NCI-H345 (cell line): ENCODE measurements at regions not wholly inside any gene's neighbourhood (a gene's known extent, or its start where the extent isn't known, plus 50 kb on each side); places are given as distances from the start of the nearest gene placed in this dataset.
"Not testable (repeated sequence)": the region's sequence is repeated elsewhere in the genome, so short reads cannot be mapped to it uniquely, and the experiment has no call there.

Experiments used
- DNase-seq: peaks from one replicate; lab custom pipeline; 2025; lab: John Stamatoyannopoulos, UW

DNA sequence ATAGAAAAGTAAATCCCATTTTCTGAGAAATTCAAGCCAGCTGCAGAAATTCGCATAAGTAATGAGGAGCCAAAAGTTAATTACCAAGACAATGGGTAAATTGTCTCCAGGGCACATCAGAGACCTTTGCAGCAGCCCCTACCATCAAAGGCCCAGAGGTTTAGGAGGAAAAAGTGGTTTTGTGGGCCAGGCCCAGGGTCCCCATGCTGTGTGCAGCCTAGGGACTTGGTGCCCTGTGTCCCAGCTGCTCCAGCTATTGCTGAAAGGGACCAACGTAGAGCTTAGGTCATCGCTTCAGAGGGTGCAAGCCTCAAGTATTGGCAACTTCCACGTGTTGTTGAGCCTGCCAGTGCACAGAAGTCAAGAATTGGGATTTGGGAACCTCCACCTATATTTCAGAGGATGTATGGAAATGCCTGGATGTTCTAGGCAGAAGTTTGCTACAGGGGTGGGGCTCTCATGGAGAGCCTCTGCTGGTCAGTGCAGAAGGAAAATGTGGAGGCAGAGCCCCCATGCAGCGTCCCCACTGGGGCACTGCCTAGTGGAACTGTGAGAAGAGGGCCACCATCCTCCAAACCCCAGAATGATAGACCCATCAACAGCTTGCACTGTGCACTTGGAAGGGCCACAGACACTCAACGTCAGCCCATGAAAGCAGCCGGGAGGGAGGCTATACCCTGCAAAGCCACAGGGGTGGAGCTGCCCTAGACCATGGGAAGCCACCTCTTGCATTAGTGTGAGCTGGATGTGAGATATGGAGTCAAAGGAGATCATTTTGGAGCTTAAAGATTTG lies 731.3 kb upstream of the GRAMD2B start:
- DNase-seq, result not testable (repeated sequence)

DNA sequence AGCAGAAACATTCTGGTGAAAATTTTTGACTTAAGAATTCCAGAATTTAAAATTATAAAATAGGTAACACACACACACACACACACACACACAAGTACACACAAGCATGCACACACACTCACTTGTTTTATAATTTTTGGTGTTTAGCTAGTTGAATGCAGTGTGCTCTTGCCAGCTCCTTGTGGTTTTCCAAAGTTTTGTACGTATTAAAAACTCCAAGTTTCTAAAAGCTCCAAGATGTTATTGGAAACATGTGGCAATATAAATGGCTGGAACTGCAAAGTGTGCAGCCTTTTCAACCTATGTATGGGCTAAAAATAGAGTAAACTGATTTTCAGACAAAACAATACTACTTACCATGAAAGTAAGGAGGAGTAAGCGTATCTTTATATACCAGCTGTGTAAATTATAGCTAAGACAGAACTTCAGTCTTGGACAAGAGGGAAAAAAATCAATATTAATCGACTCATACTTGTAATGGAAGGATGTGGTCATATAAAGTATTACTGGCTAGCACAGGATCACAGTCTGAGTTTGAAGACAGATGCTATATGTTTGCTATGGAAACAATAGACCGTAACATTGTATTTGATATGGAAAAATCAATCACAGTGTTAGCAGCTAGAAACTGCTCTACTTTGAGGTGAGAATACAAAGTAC lies 727.1 kb upstream of the GRAMD2B start:
- no peak for DNase-seq

DNA sequence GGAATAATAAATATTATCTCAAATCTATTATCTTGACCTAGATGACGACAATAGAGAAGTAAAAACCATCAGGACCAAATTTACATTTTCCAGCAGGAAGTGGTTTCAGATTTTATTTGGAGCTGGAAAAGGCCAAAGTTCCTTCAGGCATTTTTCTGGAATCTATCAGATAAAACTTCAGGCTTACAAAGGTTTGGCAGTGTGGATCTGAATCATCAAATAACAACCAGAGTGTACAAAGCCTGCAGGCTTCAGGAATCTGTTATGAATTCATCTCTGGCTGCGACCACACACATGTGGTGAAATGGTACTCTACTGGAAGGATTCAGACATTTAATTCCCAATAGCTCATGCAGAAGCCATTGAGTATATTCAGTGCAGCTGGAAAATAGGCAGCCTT lies 726.4 kb upstream of the GRAMD2B start:
- DNase-seq, result no peak

DNA sequence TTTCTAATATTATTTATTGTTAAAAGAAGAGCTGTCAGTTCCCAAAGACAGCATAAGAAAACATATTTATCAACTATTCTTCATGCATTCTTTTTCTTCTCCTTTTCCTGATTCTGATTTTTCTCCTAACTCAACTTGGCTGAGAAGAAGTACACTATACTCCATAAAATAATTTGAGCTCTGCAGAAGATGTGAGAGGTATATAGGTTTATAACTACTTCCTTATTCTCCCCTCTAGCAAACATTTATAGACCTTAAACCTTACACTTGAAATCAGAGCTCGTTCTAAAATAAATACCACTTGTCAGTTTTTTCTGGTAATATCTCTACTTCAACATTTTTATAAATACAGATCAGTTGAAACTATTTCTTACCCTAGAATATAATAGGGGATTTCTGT lies 724.8 kb upstream of the GRAMD2B start:
- DNase-seq, result no peak

GRCh38 chr5:125699860-125700259 lies 723.3 kb upstream of the GRAMD2B start:
- DNase-seq, result peak; percentile 8

DNA sequence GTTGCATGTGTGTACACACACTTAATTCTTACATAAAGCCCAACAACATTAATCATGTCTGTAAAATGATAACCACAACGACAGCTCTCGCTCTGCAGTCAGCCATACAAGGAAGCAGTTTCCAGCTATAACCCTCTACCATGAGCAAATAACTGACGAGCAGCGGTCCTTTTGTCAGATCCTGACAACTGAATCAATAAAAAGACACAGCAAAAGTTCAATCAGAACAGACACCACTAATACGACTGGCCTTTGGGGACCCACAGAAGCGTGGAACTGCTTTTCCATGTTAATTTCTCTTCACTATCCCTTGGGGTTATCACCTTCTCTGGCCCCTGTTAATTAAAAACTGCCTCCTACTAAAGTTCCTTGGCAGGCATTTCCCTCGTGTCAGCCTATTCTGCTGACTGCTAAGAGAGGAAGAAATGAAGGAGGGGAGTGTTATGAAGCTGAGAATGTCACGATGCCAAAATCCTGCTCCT lies 722.8 kb upstream of the GRAMD2B start:
- peak; percentile 59 for DNase-seq

DNA sequence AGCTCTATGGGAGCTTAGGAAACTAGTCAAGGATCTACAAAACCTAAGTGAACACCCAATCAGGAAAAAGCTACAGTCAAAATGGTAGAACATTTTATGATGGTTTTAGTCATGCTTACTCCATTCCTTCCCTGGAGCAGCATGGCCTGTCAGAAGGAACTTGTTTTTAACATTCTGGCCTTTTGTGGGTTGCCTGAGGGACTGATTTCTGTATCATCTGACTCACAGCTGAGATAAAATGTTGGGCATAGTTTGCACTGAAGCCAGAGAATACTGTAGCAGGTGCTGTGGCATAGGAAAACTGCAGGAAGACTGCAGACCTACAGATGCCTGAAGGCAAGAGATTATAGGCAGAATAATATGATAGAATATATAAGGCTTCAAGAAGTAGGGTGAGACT lies 719.6 kb upstream of the GRAMD2B start:
- DNase-seq, result no peak

DNA sequence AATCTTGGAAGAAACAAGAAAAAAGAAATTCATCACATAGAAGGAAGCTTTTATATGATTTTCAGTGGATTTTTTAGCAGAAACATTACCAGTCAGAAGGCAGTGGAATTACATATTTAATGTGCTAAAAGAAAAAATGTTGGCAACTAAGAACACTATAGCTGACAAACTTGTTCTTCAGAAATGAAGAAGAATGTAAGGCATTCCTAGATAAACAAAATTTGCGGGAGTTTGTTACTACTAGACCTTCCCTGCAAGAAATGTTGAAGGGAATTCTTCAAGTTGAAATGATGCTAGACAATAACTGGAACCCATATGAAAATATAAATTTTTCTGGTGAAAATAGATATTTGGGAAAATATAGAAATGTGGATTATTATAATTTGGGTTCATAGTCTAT lies 718.3 kb upstream of the GRAMD2B start:
- DNase-seq, result no peak

DNA sequence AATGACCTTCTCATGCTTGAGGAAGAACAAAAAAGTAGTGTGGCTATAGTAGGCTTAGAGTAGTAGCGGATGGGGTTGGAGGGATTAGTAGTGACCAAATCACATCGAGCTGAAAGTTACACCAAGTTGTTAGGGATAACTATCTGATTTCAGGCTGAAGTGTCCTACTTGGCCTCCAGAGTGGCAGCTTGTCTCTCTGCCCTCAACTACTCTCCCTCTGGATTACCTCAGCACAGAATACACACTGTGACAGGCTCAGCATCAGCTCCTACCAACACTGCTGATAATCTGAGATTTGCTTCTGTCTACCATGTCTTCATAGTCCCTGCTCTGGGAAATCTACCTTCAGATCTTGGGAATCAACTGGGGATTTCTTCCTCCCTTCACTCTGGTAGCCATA lies 714.6 kb upstream of the GRAMD2B start:
- no peak for DNase-seq

GRCh38 chr5:125710745-125711144 lies 712.5 kb upstream of the GRAMD2B start:
- no peak for DNase-seq

GRCh38 chr5:125712397-125712796 lies 710.8 kb upstream of the GRAMD2B start:
- no peak for DNase-seq

GRCh38 chr5:125713109-125713805 lies 710.0 kb upstream of the GRAMD2B start:
- no peak for DNase-seq

GRCh38 chr5:125715216-125715615 lies 708.0 kb upstream of the GRAMD2B start:
- no peak for DNase-seq

DNA sequence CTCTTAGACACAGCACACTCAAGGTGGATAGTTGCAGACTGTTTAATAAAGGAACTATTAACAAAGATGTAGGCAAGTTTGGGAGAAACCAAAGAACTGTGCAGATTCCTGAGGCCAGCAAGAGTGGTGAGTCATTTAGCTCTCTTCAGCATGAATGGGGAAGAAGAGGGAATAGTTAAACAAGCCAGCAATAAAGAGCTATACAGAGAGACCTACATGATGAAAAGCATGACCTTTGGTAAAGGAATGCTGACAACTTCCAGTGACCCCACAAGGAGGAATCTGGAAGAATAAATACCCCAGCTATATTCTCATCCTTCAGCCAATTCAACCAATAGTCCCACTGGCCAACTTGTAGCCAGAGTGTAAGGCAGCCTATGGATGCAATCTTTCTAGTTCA lies 706.0 kb upstream of the GRAMD2B start:
- DNase-seq, result no peak

- DNase-seq, result peak; percentile 96
Measured at GRCh38 chr5:125719681-125720347, 703.4 kb upstream of the GRAMD2B start.

- no peak for DNase-seq
Measured at GRCh38 chr5:125720348-125720685, 702.9 kb upstream of the GRAMD2B start.

- DNase-seq, result no peak
Measured at GRCh38 chr5:125720721-125721120, 702.5 kb upstream of the GRAMD2B start.

- DNase-seq, result no peak
Measured at GRCh38 chr5:125722550-125722949, 700.7 kb upstream of the GRAMD2B start.

- DNase-seq, result no peak
Measured at GRCh38 chr5:125725691-125726090, 697.5 kb upstream of the GRAMD2B start.

- DNase-seq, result no peak
Measured at GRCh38 chr5:125743939-125744338, 679.3 kb upstream of the GRAMD2B start.

- DNase-seq, result no peak
Measured at GRCh38 chr5:125746917-125747316, 676.3 kb upstream of the GRAMD2B start.

DNA sequence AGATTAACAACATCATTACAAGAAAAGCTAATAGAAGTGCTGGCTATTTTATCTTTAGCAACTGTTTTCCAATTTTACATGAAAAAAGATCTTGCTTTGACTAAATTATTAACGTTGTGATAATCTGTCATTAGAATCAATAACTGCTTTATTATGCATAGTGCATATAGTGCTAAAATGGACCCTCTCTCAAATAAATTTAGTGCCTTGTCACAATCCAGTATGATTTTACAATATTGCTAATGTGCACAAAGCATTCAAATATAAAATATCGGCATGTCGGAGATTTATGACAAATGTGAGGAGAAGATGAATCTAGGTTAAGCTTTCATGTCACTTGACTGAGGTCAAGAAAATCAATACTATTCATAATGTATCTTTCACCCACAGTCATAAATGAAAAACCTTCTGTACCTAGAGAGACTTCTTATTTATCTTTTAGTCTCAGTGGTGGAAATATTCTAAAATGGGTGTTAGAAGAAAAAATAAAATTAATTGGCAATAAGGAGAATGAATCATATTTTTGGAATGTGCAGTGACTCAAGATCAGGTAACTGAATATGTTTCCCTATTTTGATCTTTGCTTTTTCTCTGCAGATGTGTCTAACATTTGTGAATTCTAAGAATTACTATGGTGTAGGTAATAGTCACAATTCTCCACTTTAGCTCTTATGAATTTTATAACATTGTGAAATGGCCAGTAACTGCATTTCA lies 672.9 kb upstream of the GRAMD2B start:
- DNase-seq, result no peak
